NOMO-1 (cell line): ENCODE measurements at regions not wholly inside any gene's neighbourhood (a gene's known extent, or its start where the extent isn't known, plus 50 kb on each side); places are given as distances from the start of the nearest gene placed in this dataset.

Experiments
- DNase-seq, 2 experiments: peaks; one replicate each; lab custom pipeline; 2025; ENCODE audit not compliant: unreplicated experiment in 2 of 2; lab: John Stamatoyannopoulos, UW

GRCh38 chr1:94708299-94708685 is 111.9 kb upstream of the SLC44A3 start:
- no peak for DNase-seq

DNA sequence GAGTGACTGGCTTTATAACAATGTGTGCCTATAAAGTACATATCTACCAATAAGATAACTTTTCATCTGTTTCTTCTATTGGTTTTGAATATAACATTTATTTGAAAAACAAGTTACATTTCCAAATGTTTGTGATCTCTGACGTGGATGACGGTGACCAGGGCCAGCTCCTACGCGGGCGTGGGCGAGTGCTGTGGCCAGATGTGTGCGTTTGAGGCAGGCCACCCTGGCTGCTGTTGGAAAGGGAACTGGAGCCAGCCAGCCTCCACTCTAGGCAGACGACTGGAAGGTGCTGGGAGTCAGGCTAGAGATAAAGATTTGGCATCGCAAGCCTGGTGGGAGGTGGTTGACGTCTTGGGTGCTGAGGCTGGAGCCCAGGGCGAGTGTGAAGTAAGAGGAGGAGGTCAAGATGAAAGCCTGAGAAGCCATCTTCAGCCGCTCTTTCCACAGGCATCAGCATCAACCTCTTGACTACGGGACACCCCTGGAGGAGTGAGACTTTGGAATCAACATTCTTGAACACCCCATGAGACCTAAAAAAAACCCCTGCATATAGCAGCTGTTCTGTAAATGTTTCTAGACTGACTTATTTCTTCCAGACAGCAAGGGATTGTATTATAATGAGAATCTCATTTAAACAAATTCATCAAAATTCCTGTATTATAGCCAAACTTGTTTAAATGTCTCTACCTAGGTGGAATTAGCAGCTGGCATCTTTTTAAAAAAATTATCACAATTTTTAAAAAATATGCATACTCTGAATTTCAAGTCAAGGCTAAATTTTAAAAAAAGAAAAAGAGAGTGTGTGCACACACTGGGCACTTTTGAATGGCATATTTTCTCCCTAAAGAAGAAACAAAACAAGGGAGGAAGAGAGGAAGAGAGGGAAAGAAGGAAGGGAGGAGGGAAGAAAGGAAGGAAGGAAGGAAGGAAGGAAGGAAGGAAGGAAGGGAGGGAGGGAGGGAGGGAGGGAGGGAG is 112.5 kb upstream of the SLC44A3 start:
- DNase-seq, result no peak

- no peak for DNase-seq
Measured at GRCh38 chr1:94702442-94702815, 117.7 kb upstream of the SLC44A3 start.

- DNase-seq, result no peak
Measured at GRCh38 chr1:94701796-94702441, 118.2 kb upstream of the SLC44A3 start.

DNA sequence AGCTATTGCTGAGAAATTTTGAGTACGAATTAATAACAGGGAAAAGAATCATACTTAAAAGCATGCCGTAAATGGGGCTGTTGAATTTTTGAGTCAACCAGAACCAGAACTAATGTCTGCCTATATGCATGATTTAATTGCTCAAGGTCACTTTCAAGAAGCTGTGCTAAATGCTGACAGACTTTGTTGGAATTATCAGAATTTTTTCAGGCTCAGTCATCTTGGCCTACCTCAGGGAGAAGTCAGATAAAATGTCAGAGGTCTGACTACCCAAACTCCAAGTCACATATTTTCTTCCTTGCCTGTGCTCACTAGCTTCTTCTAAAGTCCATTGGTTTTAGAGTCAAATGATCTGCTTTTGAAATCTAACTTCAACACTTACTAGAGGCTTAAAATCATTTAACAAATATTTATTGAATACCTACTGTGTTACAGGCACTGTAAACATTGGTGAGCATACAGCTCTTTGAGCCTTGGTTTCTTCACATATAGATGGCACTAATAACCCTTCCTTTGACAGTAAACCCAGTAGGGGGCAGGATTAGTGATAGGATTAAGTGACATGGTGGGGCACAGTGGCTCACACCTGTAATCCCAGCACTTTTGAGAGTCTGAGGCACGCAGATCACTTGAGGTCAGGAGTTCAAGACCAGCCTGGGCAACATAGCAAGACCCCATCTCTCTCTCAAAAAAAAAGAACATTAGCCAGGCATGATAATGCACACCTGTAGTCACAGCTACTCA is 121.2 kb upstream of the SLC44A3 start:
- DNase-seq, result no peak

- no peak for DNase-seq
Measured at GRCh38 chr1:94698356-94698755, 121.8 kb upstream of the SLC44A3 start.

DNA sequence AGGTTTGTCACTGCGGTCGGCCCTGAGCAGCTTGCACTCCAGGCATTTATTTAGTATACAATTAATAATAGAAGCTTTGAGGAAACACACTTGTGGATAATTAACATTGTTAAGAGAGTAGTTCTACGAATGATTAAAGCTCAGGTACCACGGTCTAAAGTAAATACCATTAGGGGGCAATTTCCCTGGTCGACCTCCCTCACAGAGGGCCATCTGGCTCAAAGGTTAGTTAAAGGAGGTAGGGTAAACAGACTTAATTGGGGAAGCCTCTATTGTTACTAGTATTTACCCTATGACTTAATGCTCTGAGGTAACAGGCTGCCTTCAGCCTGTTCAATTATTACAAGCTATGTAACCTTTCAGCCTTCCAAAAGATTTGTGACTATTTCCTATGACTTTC is 122.3 kb upstream of the SLC44A3 start:
- no peak for DNase-seq

DNA sequence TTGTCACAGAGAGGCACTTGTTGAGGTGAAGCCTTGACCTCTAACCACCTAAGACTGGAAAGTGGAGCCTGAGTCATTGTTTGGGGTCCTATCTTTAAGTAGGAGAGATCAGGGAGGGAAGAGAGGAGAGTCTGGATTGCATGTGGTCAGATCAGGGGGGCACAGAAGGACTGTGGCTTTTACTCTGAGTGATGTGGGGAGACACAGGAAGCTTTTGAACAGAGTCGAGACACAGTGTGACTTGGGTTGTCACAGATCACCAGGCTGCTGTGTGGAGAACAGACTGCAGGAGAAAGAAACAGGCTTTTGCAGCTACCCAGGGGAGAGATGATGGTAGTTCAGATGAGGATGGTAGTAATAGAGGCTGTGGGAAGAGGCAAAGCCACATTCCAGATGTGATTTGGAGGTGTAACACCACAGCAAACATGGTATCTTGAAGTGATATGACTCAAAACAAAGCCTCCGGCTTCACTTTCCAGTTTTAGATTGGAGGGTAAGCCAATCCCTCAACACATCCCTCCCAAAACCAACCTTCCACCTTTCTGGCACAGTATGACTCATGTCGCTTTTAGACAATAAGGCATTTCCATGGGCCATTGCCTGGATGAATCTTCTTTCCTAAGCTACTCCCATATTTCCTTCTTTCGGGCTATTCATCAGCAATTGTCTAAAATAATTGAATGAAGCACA is 125.8 kb upstream of the SLC44A3 start:
- no peak for DNase-seq

DNA sequence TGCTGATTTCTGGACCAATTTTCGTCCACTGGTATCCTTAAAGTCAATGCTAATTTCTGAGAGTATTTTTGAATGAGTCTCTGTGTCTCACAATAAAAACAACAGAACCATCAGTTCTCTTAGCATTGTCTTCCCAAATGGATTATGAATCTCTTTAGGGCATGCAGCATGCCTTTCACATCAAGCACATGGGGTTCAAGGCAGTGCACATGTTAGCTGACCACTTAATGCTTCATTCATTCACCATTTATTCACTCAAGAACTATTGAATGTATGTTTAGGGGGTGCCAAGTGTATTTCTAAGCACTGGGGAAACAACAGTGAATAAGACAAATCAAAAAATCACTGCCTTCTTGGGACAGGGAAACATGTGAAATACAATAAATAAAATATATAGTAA is 126.7 kb upstream of the SLC44A3 start:
- no peak for DNase-seq

DNA sequence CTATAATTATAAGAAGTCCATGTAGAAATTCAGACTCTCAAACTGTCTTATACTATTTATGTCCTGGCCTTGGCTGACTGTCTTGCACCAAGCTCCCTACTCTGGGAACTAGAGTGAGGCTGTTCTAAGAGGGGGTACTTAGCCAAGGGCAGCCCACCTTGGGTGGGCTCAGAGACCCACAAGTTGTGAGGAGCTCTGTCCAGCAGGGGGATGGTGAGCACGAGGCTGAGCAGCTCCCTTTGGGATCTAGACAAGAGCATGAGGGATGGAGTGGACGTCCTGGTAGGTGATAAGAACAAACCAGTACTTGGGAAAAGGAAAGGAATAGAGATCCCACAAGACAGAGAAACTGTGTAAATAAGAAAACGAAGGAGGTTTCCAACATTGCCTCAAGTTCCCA is 127.1 kb upstream of the SLC44A3 start:
- DNase-seq, result no peak

GRCh38 chr1:94688646-94689045 is 131.5 kb upstream of the SLC44A3 start:
- DNase-seq, result no peak

GRCh38 chr1:94686882-94687281 is 133.3 kb upstream of the SLC44A3 start:
- DNase-seq, result no peak

GRCh38 chr1:94684690-94685250 is 135.4 kb upstream of the SLC44A3 start:
- no peak for DNase-seq

GRCh38 chr1:94683886-94684285 is 136.3 kb upstream of the SLC44A3 start:
- DNase-seq, result no peak

DNA sequence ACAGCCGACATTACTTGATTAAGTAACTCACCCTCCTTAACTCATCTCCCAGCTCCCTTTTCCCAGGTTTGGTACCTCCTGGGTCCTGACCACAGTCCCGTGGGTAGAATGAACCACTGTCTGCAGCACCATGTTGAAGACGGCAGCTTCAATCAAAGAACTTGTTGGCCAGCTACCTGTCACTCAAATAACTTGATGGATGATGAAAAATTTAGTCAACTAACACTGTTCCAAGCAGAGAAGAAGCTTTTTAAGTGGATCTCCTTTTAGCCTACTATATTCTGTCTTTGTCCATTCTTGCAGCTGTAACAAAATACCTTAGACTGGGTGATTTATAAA is 138.4 kb upstream of the F3 start:
- DNase-seq, result no peak

GRCh38 chr1:94679332-94680038 is 137.9 kb upstream of the F3 start:
- no peak for DNase-seq

DNA sequence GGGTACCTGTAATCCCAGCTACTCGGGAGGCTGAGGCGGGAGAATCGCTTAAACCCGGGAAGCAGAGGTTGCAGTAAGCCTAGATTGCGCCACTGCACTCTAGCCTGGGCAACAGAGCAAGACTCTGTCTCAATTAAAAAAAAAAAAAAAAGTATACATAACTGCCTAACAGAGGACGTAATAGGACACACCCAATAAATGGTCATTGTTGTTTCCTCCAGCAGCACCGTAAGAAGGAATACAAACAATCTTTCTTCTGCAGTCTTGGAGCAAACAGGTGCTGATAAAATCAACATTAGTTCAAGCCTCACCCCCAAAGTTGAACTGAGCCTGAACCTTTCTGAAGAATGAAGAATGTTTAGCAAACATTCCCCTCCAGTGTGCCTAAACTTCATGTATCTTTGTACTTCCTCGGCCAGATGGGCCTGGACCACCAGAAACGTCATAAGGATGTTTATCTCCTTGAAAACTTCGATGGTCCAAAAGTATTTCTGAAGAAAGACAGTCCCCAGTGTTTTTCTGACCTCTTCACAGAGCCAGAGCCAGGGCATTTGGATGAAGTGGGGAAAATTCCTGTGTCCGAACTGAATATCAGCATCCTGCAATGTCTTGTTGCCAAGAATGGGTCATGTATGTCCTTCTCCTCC is 136.8 kb upstream of the F3 start:
- no peak for DNase-seq

GRCh38 chr1:94677714-94678113 is 136.2 kb upstream of the F3 start:
- DNase-seq, result no peak

GRCh38 chr1:94677087-94677486 is 135.5 kb upstream of the F3 start:
- DNase-seq, result no peak

GRCh38 chr1:94676686-94677085 is 135.1 kb upstream of the F3 start:
- DNase-seq, result no peak
